ENCODE measurements at regions not wholly inside any gene's neighbourhood (a gene's known extent, or its start where the extent isn't known, plus 50 kb on each side); places are given as distances from the start of the nearest gene placed in this dataset.

- no peaks in the 10 kb centered on the region for H3K36me3 ChIP-seq
- ATAC-seq (no peak), DNase-seq (no peak)
- no peak overlapping the region for H3K4me3 ChIP-seq
- no peaks in the 10 kb centered on the region for H3K9me3 ChIP-seq
- intact Hi-C loops (cut with DNase I), result no loop called here
- TF ChIP-seq CTCF (IDR thresholded peaks at IDR 0.05), result no peak
- H3K27me3 ChIP-seq, result peaks cover 4% of the 10 kb centered on the region
- peaks cover 8% of the 10 kb centered on the region for H3K4me1 ChIP-seq
- no peak overlapping the region for H3K27ac ChIP-seq
Measured at GRCh38 chr16:87177673-87178072, 139.5 kb downstream of the C16orf95 start.

- Histone ChIP-seq H3K27ac (no peak overlapping the region), H3K4me3 (no peak overlapping the region), H3K27me3 (peaks cover 4% of the 10 kb centered on the region), H3K4me1 (peaks cover 8% of the 10 kb centered on the region), H3K36me3 (no peaks in the 10 kb centered on the region), H3K9me3 (no peaks in the 10 kb centered on the region)
- DNase-seq (no peak), ATAC-seq (no peak)
- intact Hi-C loops (cut with DNase I), result no loop called here
- TF ChIP-seq CTCF (IDR thresholded peaks at IDR 0.05), result no peak
Measured at GRCh38 chr16:87178177-87178863, 138.9 kb downstream of the C16orf95 start.

GRCh38 chr16:87178977-87179376 is 138.2 kb downstream of the C16orf95 start:
- Histone ChIP-seq H3K27ac (no peak overlapping the region), H3K4me3 (no peak overlapping the region), H3K9me3 (no peaks in the 10 kb centered on the region), H3K4me1 (peaks cover 8% of the 10 kb centered on the region), H3K36me3 (no peaks in the 10 kb centered on the region), H3K27me3 (peaks cover 4% of the 10 kb centered on the region)
- DNase-seq, result no peak
- intact Hi-C loops (cut with DNase I), result no loop called here
- TF ChIP-seq CTCF (IDR thresholded peaks at IDR 0.05), result no peak
- peak; percentile 22 for ATAC-seq

- no peak for ATAC-seq
- no peak overlapping the region for H3K4me3 ChIP-seq
- intact Hi-C loops (cut with DNase I), result no loop called here
- DNase-seq, result no peak
- H3K9me3 ChIP-seq, result no peaks in the 10 kb centered on the region
- no peak for TF ChIP-seq CTCF (IDR thresholded peaks at IDR 0.05)
- H3K4me1 ChIP-seq, result peaks cover 8% of the 10 kb centered on the region
- no peaks in the 10 kb centered on the region for H3K36me3 ChIP-seq
- H3K27ac ChIP-seq, result no peak overlapping the region
- peaks cover 4% of the 10 kb centered on the region for H3K27me3 ChIP-seq
Measured at GRCh38 chr16:87180069-87180468, 137.1 kb downstream of the C16orf95 start.

- no peak overlapping the region for H3K4me3 ChIP-seq
- H3K27me3 ChIP-seq, result peaks cover under 1% of the 10 kb centered on the region
- DNase-seq (no peak), ATAC-seq (no peak)
- TF ChIP-seq CTCF (IDR thresholded peaks at IDR 0.05), result no peak
- H3K36me3 ChIP-seq, result no peaks in the 10 kb centered on the region
- no peaks in the 10 kb centered on the region for H3K9me3 ChIP-seq
- H3K4me1 ChIP-seq, result peaks cover 8% of the 10 kb centered on the region
- intact Hi-C loops (cut with DNase I), result no loop called here
- H3K27ac ChIP-seq, result no peak overlapping the region
Measured at GRCh38 chr16:87182759-87183158, 134.4 kb downstream of the C16orf95 start.

GRCh38 chr16:87183647-87184046 is 133.5 kb downstream of the C16orf95 start:
- H3K27ac ChIP-seq, result no peak overlapping the region
- no peaks in the 10 kb centered on the region for H3K27me3 ChIP-seq
- TF ChIP-seq CTCF (IDR thresholded peaks at IDR 0.05), result no peak
- H3K4me1 ChIP-seq, result peaks cover 8% of the 10 kb centered on the region
- ATAC-seq (no peak), DNase-seq (no peak)
- H3K36me3 ChIP-seq, result no peaks in the 10 kb centered on the region
- no peak overlapping the region for H3K4me3 ChIP-seq
- H3K9me3 ChIP-seq, result no peaks in the 10 kb centered on the region
- intact Hi-C loops (cut with DNase I), result no loop called here

Data from upper lobe of right lung (tissue), 1 donor.